Neuronal stem cell (in vitro differentiated cells): ENCODE measurements at regions not wholly inside any gene's neighbourhood (a gene's known extent, or its start where the extent isn't known, plus 50 kb on each side); places are given as distances from the start of the nearest gene placed in this dataset.

ENCODE experiments used
- DNase-seq: peaks from one replicate; pipeline ENCODE4 v3.0.0-alpha.2; 2013; ENCODE audit warnings: low spot score
- H2AFZ ChIP-seq: one replicate; pipeline ENCODE4 v1.6.1; 2013; ENCODE audit warnings: mild to moderate bottlenecking, low read length, inconsistent platforms
- H2AK5ac ChIP-seq: 2 replicates; pipeline ENCODE4 v1.6.1; 2013; ENCODE audit warnings: low read depth, mild to moderate bottlenecking, inconsistent platforms, low read length, moderate library complexity, mixed read lengths
- H2BK120ac ChIP-seq: 2 replicates; pipeline ENCODE4 v1.6.1; 2013; ENCODE audit warnings: low read depth, mild to moderate bottlenecking, inconsistent platforms, low read length, moderate library complexity, mixed read lengths
- H2BK12ac ChIP-seq: one replicate; pipeline ENCODE4 v1.6.1; 2013; ENCODE audit warnings: low read length, inconsistent platforms
- H2BK15ac ChIP-seq: 2 replicates; pipeline ENCODE4 v1.6.1; 2013; ENCODE audit warnings: mild to moderate bottlenecking, low read length, inconsistent platforms, mixed read lengths
- H2BK5ac ChIP-seq: one replicate; pipeline ENCODE4 v1.6.1; 2013; ENCODE audit warnings: inconsistent platforms, mild to moderate bottlenecking, low read length, moderate library complexity
- H3K14ac ChIP-seq: one replicate; pipeline ENCODE4 v1.6.1; 2013; ENCODE audit warnings: low read length, inconsistent platforms
- H3K18ac ChIP-seq: 2 replicates; pipeline ENCODE4 v1.6.1; 2013; ENCODE audit warnings: low read length, inconsistent platforms
- H3K23ac ChIP-seq: 2 replicates; pipeline ENCODE4 v1.6.1; 2013; ENCODE audit warnings: low read depth, mild to moderate bottlenecking, mixed read lengths, low read length, inconsistent platforms; ENCODE audit not compliant: poor library complexity
- H3K27ac ChIP-seq: replicated peaks from 3 replicates; pipeline ENCODE4 v1.5.1; 2013; ENCODE audit warnings: low read length, inconsistent platforms
- H3K27me3 ChIP-seq, 3 experiments: 2 replicates each; pipeline ENCODE4 v1.6.1; 2013; ENCODE audit warnings: low read length in 3 of 3, mild to moderate bottlenecking in 2 of 3, inconsistent platforms in 1 of 3, low read depth in 1 of 3, mixed read lengths in 1 of 3, moderate library complexity in 1 of 3; ENCODE audit not compliant: control insufficient read depth in 3 of 3, insufficient read depth in 3 of 3
- H3K36me3 ChIP-seq, 2 donors: replicated peaks in 1 of 2; 2 replicates each; pipeline ENCODE4 v1.6.1; 2013; ENCODE audit warnings: low read length in 2 of 2; ENCODE audit not compliant: control insufficient read depth in 2 of 2, insufficient read depth in 2 of 2
- H3K4ac ChIP-seq: 2 replicates; pipeline ENCODE4 v1.6.1; 2013; ENCODE audit warnings: inconsistent platforms, mild to moderate bottlenecking, low read length, moderate library complexity
- H3K4me1 ChIP-seq, 2 donors: 1 replicate in 1 of 2; 2 replicates in 1 of 2; pipeline ENCODE4 v1.6.1; 2013; ENCODE audit warnings: low read length in 2 of 2, low read depth in 1 of 2; ENCODE audit not compliant: control insufficient read depth in 2 of 2, insufficient read depth in 1 of 2
- H3K4me2 ChIP-seq: one replicate; pipeline ENCODE4 v1.6.1; 2013; ENCODE audit warnings: mild to moderate bottlenecking, low read length, inconsistent platforms; ENCODE audit not compliant: insufficient read depth, poor library complexity, severe bottlenecking
- H3K4me3 ChIP-seq, 2 donors: 2 replicates each; pipeline ENCODE4 v1.5.1; 2013; ENCODE audit warnings: low read length in 2 of 2, mild to moderate bottlenecking in 2 of 2, inconsistent platforms in 1 of 2, moderate library complexity in 1 of 2
- H3K79me1 ChIP-seq: one replicate; pipeline ENCODE4 v1.6.1; 2013; ENCODE audit warnings: low read depth, mild to moderate bottlenecking, inconsistent platforms, low read length, moderate library complexity
- H3K9ac ChIP-seq: one replicate; pipeline ENCODE4 v1.6.1; 2013; ENCODE audit warnings: mild to moderate bottlenecking, low read depth, low read length, inconsistent platforms; ENCODE audit not compliant: poor library complexity
- H3K9me3 ChIP-seq, 2 donors: replicated peaks in 1 of 2; 2 replicates each; pipeline versions ENCODE3 to v1.6.1; 2013; ENCODE audit warnings: low read length in 2 of 2, mild to moderate bottlenecking in 2 of 2, inconsistent platforms in 1 of 2, low read depth in 1 of 2, mixed read lengths in 1 of 2, moderate library complexity in 1 of 2; ENCODE audit not compliant: control insufficient read depth in 2 of 2, insufficient read depth in 1 of 2
- H4K8ac ChIP-seq: one replicate; pipeline ENCODE4 v1.6.1; 2013; ENCODE audit warnings: low read depth, mild to moderate bottlenecking, inconsistent platforms, low read length, moderate library complexity
- H4K91ac ChIP-seq: one replicate; pipeline ENCODE4 v1.6.1; 2013; ENCODE audit warnings: low read length, low read depth, mild to moderate bottlenecking, inconsistent platforms; ENCODE audit not compliant: poor library complexity
- WGBS, 2 donors: extraction: QIAGEN DNeasy Blood & Tissue Kit; methylation state at CpG; one replicate each; pipeline ENCODE4 v1.1.7; 2013; ENCODE audit warnings: missing lambda C conversion rate in 2 of 2, mixed read lengths in 1 of 2; ENCODE audit not compliant: insufficient read length in 2 of 2, insufficient replicate concordance in 1 of 2; ENCODE audit errors: extremely low coverage in 2 of 2; 5-methylcytosine and 5-hydroxymethylcytosine counted together

DNA sequence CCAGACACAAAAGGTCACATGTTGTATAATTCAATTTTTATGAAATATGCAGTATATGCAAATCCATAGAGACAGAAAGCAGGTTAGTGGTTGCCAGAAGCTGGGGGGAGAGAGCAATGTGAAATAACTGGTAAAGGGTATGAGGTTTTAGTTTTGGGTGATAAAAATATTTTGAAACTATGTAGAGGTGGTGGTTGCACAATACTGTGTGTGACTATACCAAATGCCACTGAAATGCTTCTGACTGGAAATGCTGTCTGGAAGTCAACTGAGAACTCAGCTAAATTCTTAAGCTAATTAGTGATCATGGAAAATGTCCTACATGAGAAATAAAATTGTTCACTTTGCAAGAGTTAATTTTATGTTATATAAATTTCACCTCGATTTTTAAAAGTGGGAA lies 65.3 kb upstream of the RXFP2 start:
- H3K9me3 ChIP-seq: peaks cover 0 to 2% of the 10 kb centered on the region in 2 donors

DNA sequence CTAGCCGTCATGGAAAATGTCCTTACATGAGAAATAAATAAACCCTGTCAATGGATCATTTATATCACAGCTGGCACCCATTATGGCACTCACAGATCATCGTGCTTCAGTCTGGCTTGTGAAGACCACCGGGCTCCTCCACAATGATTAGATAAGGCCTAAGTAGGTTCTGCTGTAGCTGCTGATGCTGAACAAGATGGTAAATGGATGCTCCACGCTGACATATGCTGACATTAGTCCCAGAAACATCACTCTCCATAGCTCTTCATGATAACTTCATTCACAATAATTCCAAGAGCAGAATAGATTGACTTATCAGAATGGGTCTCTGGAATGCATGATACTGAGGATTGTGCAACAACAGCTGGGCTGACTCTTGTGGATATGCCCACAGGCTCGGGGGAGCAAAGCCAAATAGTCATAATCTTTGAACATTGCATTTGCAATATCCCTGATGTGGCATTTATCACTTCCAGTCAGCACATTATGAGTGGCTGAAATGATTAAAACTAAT lies 63.8 kb upstream of the RXFP2 start:
- H4K8ac ChIP-seq: no peak overlapping the region
- H3K36me3 ChIP-seq: no peaks in the 10 kb centered on the region
- H4K91ac ChIP-seq: no peak overlapping the region
- H2BK120ac ChIP-seq: no peak overlapping the region
- DNase-seq: no peak
- H2AK5ac ChIP-seq: no peak overlapping the region
- H3K79me1 ChIP-seq: no peaks in the 10 kb centered on the region
- H3K9ac ChIP-seq: no peak overlapping the region
- no peak overlapping the region for H2BK12ac ChIP-seq
- H3K4me1 ChIP-seq: no peaks in the 10 kb centered on the region
- H3K27me3 ChIP-seq: peaks cover 0 to 3% (median 0%) of the 10 kb centered on the region in 3 experiments
- no peak overlapping the region for H3K14ac ChIP-seq
- no peak overlapping the region for H3K27ac ChIP-seq
- H3K9me3 ChIP-seq: peaks cover 0 to 2% of the 10 kb centered on the region in 2 donors
- H2BK15ac ChIP-seq: no peak overlapping the region
- H3K23ac ChIP-seq: no peak overlapping the region
- no peak overlapping the region for H3K18ac ChIP-seq
- no peak overlapping the region for H3K4ac ChIP-seq
- H3K4me3 ChIP-seq: no peak overlapping the region
- no CpG with 5 or more reads among the region's 5 CpGs for WGBS, 2 donors
- H2BK5ac ChIP-seq: no peak overlapping the region
- H2AFZ ChIP-seq: no peak overlapping the region
- H3K4me2 ChIP-seq: no peak overlapping the region

More for the DNA sequence above, 65.3 kb upstream of the RXFP2 start:
- Histone ChIP-seq H3K4me3 (no peak overlapping the region), H2BK15ac (no peak overlapping the region), H3K79me1 (no peaks in the 10 kb centered on the region), H2BK5ac (no peak overlapping the region), H3K36me3 (no peaks in the 10 kb centered on the region), H3K27me3 (peaks cover 0 to 3% (median 0%) of the 10 kb centered on the region in 3 experiments), H2BK120ac (no peak overlapping the region), H3K27ac (no peak overlapping the region), H3K23ac (no peak overlapping the region), H3K4ac (no peak overlapping the region), H2AK5ac (no peak overlapping the region), H3K18ac (no peak overlapping the region), H3K14ac (no peak overlapping the region), H3K9ac (no peak overlapping the region), H3K4me2 (no peak overlapping the region), H4K8ac (no peak overlapping the region), H4K91ac (no peak overlapping the region), H2AFZ (no peak overlapping the region), H2BK12ac (no peak overlapping the region), H3K4me1 (no peaks in the 10 kb centered on the region)
- DNase-seq: no peak
- no CpG with 5 or more reads among the region's 1 CpG for WGBS, 2 donors

DNA sequence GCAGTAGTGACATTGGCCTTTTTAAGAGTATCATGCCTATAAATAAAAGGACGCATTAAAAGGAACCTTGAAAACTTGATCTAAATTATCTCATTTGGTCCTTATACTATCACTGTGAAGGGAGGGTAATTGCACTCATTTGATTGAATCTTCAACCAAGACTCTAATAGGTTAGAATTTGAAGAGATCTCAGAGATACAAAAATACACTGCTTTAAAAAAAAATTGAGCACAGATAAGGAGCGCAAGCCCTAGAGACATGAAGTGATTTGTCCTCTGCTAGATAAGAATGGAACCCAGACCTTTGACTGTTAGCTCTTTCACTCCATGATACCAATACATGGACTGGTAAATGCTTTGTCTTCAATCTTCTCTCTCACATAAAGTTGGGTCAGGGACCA lies 58.2 kb upstream of the RXFP2 start:
- Histone ChIP-seq H2BK120ac (no peak overlapping the region), H3K27ac (no peak overlapping the region), H3K23ac (no peak overlapping the region), H3K4me1 (no peaks in the 10 kb centered on the region), H2BK5ac (no peak overlapping the region), H2BK12ac (no peak overlapping the region), H4K8ac (no peak overlapping the region), H3K9me3 (peaks cover 0 to 2% of the 10 kb centered on the region in 2 donors), H2AFZ (no peak overlapping the region), H2AK5ac (no peak overlapping the region), H3K9ac (no peak overlapping the region), H3K18ac (no peak overlapping the region), H4K91ac (no peak overlapping the region), H3K4me3 (no peak overlapping the region), H2BK15ac (no peak overlapping the region), H3K36me3 (no peaks in the 10 kb centered on the region), H3K4me2 (no peak overlapping the region), H3K79me1 (no peaks in the 10 kb centered on the region), H3K4ac (no peak overlapping the region), H3K27me3 (no peaks in the 10 kb centered on the region), H3K14ac (no peak overlapping the region)
- WGBS, 2 donors: no CpG with 5 or more reads among the region's 2 CpGs
- no peak for DNase-seq

DNA sequence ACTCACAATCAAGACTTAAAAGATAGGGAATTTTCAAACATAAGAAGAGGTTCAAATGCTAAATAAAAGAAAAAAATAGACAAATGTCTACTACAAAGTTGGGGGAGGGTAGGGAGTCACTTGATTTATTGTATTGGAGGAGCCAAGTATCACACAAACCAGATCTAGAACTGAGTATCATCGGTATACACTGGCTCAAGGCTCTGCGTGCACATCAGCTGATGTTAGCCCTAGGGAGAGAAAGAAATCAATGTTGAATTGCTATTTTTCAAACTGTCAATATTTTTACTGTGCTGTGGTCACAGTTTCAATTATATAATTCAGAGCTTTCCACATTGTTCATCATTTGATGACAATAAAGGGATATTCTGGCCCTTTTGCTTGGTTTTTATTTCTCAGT lies 54.9 kb upstream of the RXFP2 start:
- no peak overlapping the region for H4K8ac ChIP-seq
- no peak overlapping the region for H2BK15ac ChIP-seq
- WGBS, 2 donors: no CpG with 5 or more reads among the region's 2 CpGs
- H3K9ac ChIP-seq: no peak overlapping the region
- H2BK12ac ChIP-seq: no peak overlapping the region
- H3K79me1 ChIP-seq: no peaks in the 10 kb centered on the region
- H3K18ac ChIP-seq: no peak overlapping the region
- no peak overlapping the region for H2BK5ac ChIP-seq
- no peak overlapping the region for H2AFZ ChIP-seq
- no peak overlapping the region for H3K4me3 ChIP-seq
- H3K23ac ChIP-seq: no peak overlapping the region
- no peaks in the 10 kb centered on the region for H3K9me3 ChIP-seq
- no peak for DNase-seq
- no peak overlapping the region for H4K91ac ChIP-seq
- H2AK5ac ChIP-seq: no peak overlapping the region
- no peaks in the 10 kb centered on the region for H3K4me1 ChIP-seq
- H3K4me2 ChIP-seq: no peak overlapping the region
- no peak overlapping the region for H2BK120ac ChIP-seq
- H3K27me3 ChIP-seq: no peaks in the 10 kb centered on the region
- no peak overlapping the region for H3K4ac ChIP-seq
- no peak overlapping the region for H3K27ac ChIP-seq
- H3K14ac ChIP-seq: no peak overlapping the region
- no peaks in the 10 kb centered on the region for H3K36me3 ChIP-seq
